HG02610 (cell line): ENCODE measurements at regions not wholly inside any gene's neighbourhood (a gene's known extent, or its start where the extent isn't known, plus 50 kb on each side); places are given as distances from the start of the nearest gene placed in this dataset.

Experiments
- ATAC-seq: cut with Tn5 transposase; IDR thresholded peaks from one replicate; pipeline ENCODE4 v1.9.1; 2021; ENCODE audit warnings: mild to moderate bottlenecking, moderate library complexity; ENCODE audit not compliant: unreplicated experiment

- no peak for ATAC-seq
Measured at GRCh38 chr13:64428196-64428595, 2801.9 kb downstream of the PCDH9 start.

GRCh38 chr13:64423467-64423866 lies 2806.7 kb downstream of the PCDH9 start:
- no peak for ATAC-seq

GRCh38 chr13:64420181-64420580 lies 2810.0 kb downstream of the PCDH9 start:
- ATAC-seq = no peak

GRCh38 chr13:64417581-64417980 lies 2812.6 kb downstream of the PCDH9 start:
- no peak for ATAC-seq

- ATAC-seq = no peak
Measured at GRCh38 chr13:64414381-64414780, 2815.8 kb downstream of the PCDH9 start.

GRCh38 chr13:64413529-64413928 lies 2816.6 kb downstream of the PCDH9 start:
- ATAC-seq = no peak

GRCh38 chr13:64410276-64411053 lies 2819.7 kb downstream of the PCDH9 start:
- no peak for ATAC-seq

- no peak for ATAC-seq
Measured at GRCh38 chr13:64397701-64398100, 2832.4 kb downstream of the PCDH9 start.

GRCh38 chr13:64377606-64378005 lies 2852.5 kb downstream of the PCDH9 start:
- ATAC-seq = no peak

GRCh38 chr13:64371461-64371860 lies 2858.7 kb downstream of the PCDH9 start:
- ATAC-seq = no peak

GRCh38 chr13:64371045-64371444 lies 2859.1 kb downstream of the PCDH9 start:
- no peak for ATAC-seq

GRCh38 chr13:64369121-64369520 lies 2861.0 kb downstream of the PCDH9 start:
- ATAC-seq = no peak

GRCh38 chr13:64362564-64362963 lies 2867.6 kb downstream of the PCDH9 start:
- no peak for ATAC-seq

GRCh38 chr13:64347664-64348063 lies 2882.5 kb downstream of the PCDH9 start:
- no peak for ATAC-seq

- no peak for ATAC-seq
Measured at GRCh38 chr13:64339373-64340063, 2890.6 kb downstream of the PCDH9 start.

- ATAC-seq = no peak
Measured at GRCh38 chr13:64338671-64339070, 2891.5 kb downstream of the PCDH9 start.

- no peak for ATAC-seq
Measured at GRCh38 chr13:64333888-64334287, 2896.2 kb downstream of the PCDH9 start.

GRCh38 chr13:64332048-64332447 lies 2898.1 kb downstream of the PCDH9 start:
- no peak for ATAC-seq

GRCh38 chr13:64327505-64328194 lies 2902.5 kb downstream of the PCDH9 start:
- no peak for ATAC-seq

GRCh38 chr13:64314331-64314730 lies 2898.7 kb upstream of the PCDH20 start:
- ATAC-seq = no peak

- no peak for ATAC-seq
Measured at GRCh38 chr13:64311948-64312347, 2896.3 kb upstream of the PCDH20 start.

- no peak for ATAC-seq
Measured at GRCh38 chr13:64311112-64311511, 2895.5 kb upstream of the PCDH20 start.
